Mesothelial cell of epicardium (in vitro differentiated cells): ENCODE measurements at regions not wholly inside any gene's neighbourhood (a gene's known extent, or its start where the extent isn't known, plus 50 kb on each side); places are given as distances from the start of the nearest gene placed in this dataset.

Experiments
- DNase-seq, 2 experiments: peaks; one replicate each; pipeline ENCODE4 v3.0.0; 2021; ENCODE audit warnings: low spot score in 2 of 2; ENCODE audit not compliant: unreplicated experiment in 2 of 2
- H3K27ac Mint-ChIP-seq: 2 replicates; pipeline ENCODE4 v1.8.0; 2021; ENCODE audit warnings: mixed read lengths
- H3K27me3 Mint-ChIP-seq: 2 replicates; pipeline ENCODE4 v1.8.0; 2021; ENCODE audit warnings: low read depth, mixed read lengths
- H3K36me3 Mint-ChIP-seq: 2 replicates; pipeline ENCODE4 v1.8.0; 2021; ENCODE audit warnings: mixed read lengths
- H3K4me1 Mint-ChIP-seq: 2 replicates; pipeline ENCODE4 v1.8.0; 2021; ENCODE audit warnings: mixed read lengths
- H3K4me3 Mint-ChIP-seq: 2 replicates; pipeline ENCODE4 v1.8.0; 2021; ENCODE audit warnings: mild to moderate bottlenecking, moderate library complexity, mixed read lengths
- H3K9me3 Mint-ChIP-seq: 2 replicates; pipeline ENCODE4 v1.8.0; 2021; ENCODE audit warnings: mixed read lengths
- TF ChIP-seq, protein P1 (sequence below): fragments of 200-600 bp; sonication (generic); IDR thresholded peaks from one replicate; pipeline ENCODE4 v1.5.0; 2021; ENCODE audit warnings: antibody characterized with exemption; ENCODE audit not compliant: unreplicated experiment

DNA sequence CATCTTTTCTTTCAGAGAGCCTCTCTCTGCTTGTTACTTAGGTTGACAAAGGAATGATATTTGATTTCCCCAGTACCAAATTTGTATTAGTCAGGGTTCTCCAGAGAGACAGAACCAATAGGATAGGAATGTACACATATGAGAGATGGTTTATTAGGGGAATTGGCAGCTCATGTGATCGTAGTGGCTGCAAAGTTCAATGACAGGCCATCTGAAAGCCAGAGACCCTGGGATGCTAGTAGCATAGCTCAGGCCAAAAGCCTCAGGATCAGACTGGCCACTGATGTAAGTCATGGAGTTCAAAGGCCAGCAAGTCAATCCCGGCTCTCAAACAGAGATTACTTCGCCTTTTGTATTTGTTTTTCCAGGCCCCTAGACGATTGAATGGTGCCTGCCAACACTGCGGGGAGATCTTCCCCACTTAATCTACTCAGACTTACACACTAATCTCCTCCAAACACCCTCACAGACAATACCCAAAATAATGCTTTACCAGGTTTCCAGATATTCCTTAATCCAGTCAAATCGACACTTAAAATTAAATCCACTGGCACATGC lies 215.5 kb downstream of the ALDH8A1 start:
- DNase-seq, result no peak
- H3K36me3 Mint-ChIP-seq, result no peaks in the 10 kb centered on the region
- no peaks in the 10 kb centered on the region for H3K9me3 Mint-ChIP-seq
- TF ChIP-seq, protein P1, sequence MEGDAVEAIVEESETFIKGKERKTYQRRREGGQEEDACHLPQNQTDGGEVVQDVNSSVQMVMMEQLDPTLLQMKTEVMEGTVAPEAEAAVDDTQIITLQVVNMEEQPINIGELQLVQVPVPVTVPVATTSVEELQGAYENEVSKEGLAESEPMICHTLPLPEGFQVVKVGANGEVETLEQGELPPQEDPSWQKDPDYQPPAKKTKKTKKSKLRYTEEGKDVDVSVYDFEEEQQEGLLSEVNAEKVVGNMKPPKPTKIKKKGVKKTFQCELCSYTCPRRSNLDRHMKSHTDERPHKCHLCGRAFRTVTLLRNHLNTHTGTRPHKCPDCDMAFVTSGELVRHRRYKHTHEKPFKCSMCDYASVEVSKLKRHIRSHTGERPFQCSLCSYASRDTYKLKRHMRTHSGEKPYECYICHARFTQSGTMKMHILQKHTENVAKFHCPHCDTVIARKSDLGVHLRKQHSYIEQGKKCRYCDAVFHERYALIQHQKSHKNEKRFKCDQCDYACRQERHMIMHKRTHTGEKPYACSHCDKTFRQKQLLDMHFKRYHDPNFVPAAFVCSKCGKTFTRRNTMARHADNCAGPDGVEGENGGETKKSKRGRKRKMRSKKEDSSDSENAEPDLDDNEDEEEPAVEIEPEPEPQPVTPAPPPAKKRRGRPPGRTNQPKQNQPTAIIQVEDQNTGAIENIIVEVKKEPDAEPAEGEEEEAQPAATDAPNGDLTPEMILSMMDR, result no peak
- no peak overlapping the region for H3K4me3 Mint-ChIP-seq
- peaks cover 28% of the 10 kb centered on the region for H3K4me1 Mint-ChIP-seq
- H3K27me3 Mint-ChIP-seq, result no peaks in the 10 kb centered on the region
- H3K27ac Mint-ChIP-seq, result no peak overlapping the region

DNA sequence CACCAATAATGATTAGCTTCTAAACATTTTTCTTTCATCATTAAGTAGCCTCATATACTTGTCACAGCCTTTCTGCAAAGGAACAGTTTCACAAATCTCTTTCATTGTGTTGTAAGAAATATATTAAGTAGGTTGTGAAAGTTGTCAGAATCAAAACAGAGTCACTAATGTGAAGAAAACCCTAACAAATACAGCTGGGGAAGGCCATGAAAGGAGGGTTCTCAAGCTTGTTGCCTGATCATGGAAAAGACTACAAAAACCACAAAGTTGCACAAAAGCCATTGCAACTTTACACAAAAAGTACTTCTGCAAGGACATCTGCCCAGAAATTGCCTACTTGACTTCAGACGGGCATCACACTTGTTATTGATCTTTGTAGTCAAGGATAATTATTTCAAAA lies 216.1 kb downstream of the ALDH8A1 start:
- Mint-ChIP-seq H3K27me3 (no peaks in the 10 kb centered on the region), H3K9me3 (no peaks in the 10 kb centered on the region), H3K36me3 (no peaks in the 10 kb centered on the region), H3K4me3 (no peak overlapping the region), H3K4me1 (peaks cover 22% of the 10 kb centered on the region), H3K27ac (no peak overlapping the region)
- DNase-seq, result no peak
- TF ChIP-seq, protein P1, result no peak

DNA sequence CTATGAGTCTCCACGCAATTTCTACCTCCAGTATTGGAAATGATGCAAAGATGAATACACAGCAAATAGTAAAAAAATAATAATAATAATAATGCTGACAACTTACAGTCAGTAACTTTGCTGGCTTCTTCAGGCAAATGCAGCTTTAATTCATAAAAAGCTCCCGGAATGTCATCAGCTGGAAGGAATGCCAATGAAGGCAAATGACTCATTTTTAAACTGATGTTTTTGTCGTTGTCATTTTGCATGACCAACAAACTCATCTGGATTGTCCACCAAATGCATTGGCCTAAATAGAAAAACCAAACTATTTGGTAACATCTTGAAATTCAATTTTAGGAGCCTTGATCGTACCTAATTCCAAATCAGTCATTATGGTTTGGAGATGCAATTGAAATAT lies 217.1 kb downstream of the ALDH8A1 start:
- Mint-ChIP-seq H3K9me3 (no peaks in the 10 kb centered on the region), H3K27me3 (no peaks in the 10 kb centered on the region), H3K4me3 (no peak overlapping the region), H3K4me1 (peaks cover 15% of the 10 kb centered on the region), H3K27ac (no peak overlapping the region), H3K36me3 (no peaks in the 10 kb centered on the region)
- DNase-seq, result no peak
- TF ChIP-seq, protein P1, result no peak

DNA sequence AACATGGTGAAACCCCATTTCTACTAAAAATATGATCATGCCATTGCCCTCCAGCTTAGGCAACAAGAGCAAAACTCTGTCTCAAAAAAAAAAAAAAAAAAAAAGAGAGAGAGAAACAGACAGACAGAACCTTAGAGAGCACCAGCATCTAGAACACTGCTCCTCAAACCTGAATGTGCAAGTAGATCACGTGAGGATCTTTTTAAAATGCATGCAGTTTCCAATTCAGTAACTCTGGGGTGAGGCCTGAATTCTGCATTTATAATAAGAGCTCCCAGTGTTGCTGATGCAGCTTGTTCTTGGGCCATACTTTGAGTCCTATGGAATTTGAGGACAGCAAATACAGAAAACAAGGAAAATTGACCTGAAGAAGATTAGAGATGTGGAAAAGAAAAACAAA lies 218.3 kb downstream of the ALDH8A1 start:
- DNase-seq, result no peak
- Mint-ChIP-seq H3K27me3 (no peaks in the 10 kb centered on the region), H3K9me3 (no peaks in the 10 kb centered on the region), H3K4me1 (peaks cover 9% of the 10 kb centered on the region), H3K4me3 (no peak overlapping the region), H3K27ac (no peak overlapping the region), H3K36me3 (no peaks in the 10 kb centered on the region)
- TF ChIP-seq, protein P1, result no peak

DNA sequence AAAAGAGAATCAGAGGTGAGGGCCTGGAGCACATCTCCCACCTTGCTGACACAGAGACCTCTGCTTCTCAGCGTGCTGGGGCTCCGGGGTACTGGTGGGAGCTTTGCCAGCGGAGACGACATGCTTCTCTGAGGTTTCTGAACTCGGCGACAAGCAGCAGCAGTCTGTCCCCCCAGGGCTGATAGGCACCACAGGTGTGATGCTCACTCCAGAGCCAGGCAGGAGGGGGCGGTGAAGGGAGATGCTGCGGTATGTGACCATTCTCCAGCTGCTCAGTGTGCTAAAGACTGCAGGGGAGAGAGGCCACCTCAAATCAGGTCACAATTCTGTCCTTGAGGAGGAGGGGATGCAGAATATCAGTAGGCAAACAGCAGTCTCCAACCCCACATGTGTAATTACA lies 219.9 kb downstream of the ALDH8A1 start:
- TF ChIP-seq, protein P1, result no peak
- Mint-ChIP-seq H3K27ac (no peak overlapping the region), H3K36me3 (no peaks in the 10 kb centered on the region), H3K4me3 (no peak overlapping the region), H3K4me1 (peaks cover 9% of the 10 kb centered on the region), H3K27me3 (no peaks in the 10 kb centered on the region), H3K9me3 (no peaks in the 10 kb centered on the region)
- no peak for DNase-seq

DNA sequence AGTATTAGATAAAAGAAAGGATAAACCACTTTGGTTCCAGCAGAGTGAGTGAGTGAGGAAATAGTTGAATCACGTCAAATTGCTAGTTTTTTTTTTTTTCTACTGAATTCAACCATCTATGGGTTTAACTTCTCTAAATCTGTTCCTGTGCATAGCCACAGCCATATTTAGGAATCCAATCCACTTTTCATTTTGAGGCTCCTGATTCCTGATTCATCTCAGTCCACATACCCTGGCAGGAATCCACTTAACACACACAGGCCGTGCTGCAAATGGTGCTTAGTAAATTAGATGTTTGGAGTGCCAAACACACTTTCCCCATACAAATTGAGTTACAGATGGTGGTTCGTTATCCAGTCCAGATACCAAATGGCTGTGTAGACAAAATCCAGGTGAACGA lies 220.3 kb downstream of the ALDH8A1 start:
- TF ChIP-seq, protein P1, result no peak
- Mint-ChIP-seq H3K36me3 (no peaks in the 10 kb centered on the region), H3K4me3 (no peak overlapping the region), H3K4me1 (peaks cover 13% of the 10 kb centered on the region), H3K27me3 (no peaks in the 10 kb centered on the region), H3K27ac (no peak overlapping the region), H3K9me3 (no peaks in the 10 kb centered on the region)
- DNase-seq, result no peak
